Right lobe of liver (tissue), 6 donors: ENCODE measurements at regions not wholly inside any gene's neighbourhood (a gene's known extent, or its start where the extent isn't known, plus 50 kb on each side); places are given as distances from the start of the nearest gene placed in this dataset.

Experiments used
- ATAC-seq, 4 donors: fragments of 200-7000 bp; cut with Tn5 transposase; one replicate each; pipeline ENCODE4 v1.9.1; 2020; ENCODE audit warnings: mild to moderate bottlenecking in 4 of 4, moderate library complexity in 4 of 4
- DNase-seq, 3 donors: peaks; one replicate each; pipeline ENCODE4 v3.0.0-alpha.2; 2020
- H3K27ac ChIP-seq, 3 donors: fragments of 200-600 bp; one replicate each; pipeline ENCODE4 v1.8.0; 2022
- H3K27me3 ChIP-seq, 2 donors: fragments of 200-600 bp; one replicate each; pipeline ENCODE4 v1.8.0; 2022
- H3K36me3 ChIP-seq, 4 donors: fragments of 200-600 bp; sonication (generic) in 1 of 4; one replicate each; pipeline versions ENCODE4 v1.5.1 to v1.8.0; 2017 to 2022; ENCODE audit warnings: control low read depth in 1 of 4
- H3K4me1 ChIP-seq, 4 donors: fragments of 200-600 bp; sonication (generic) in 1 of 4; one replicate each; pipeline versions ENCODE4 v1.5.1 to v1.8.0; 2017 to 2022; ENCODE audit warnings: control low read depth in 1 of 4
- H3K4me3 ChIP-seq, 3 donors: fragments of 200-600 bp; one replicate each; pipeline ENCODE4 v1.8.0; 2022
- H3K9me3 ChIP-seq, 4 donors: fragments of 200-600 bp; sonication (generic) in 1 of 4; one replicate each; pipeline versions ENCODE4 v1.5.1 to v1.8.0; 2017 to 2022; ENCODE audit warnings: control low read depth in 1 of 4
- CTCF ChIP-seq, 4 donors: fragments of 200-600 bp in 3 of 4; fragments of 450-650 bp in 1 of 4; IDR thresholded peaks; one replicate each; pipeline versions ENCODE4 v1.5.1 to v1.8.0; 2016 to 2022; ENCODE audit warnings: antibody characterized with exemption in 4 of 4, mild to moderate bottlenecking in 2 of 4
- POLR2A ChIP-seq: fragments of 450-650 bp; IDR thresholded peaks from one replicate; pipeline ENCODE4 v1.6.1; 2017; ENCODE audit warnings: antibody characterized with exemption, mild to moderate bottlenecking
- WGBS: methylation state at CpG from one replicate; pipeline ENCODE4 v1.1.6; 2018; ENCODE audit warnings: low coverage, low lambda C conversion rate; ENCODE audit not compliant: insufficient coverage; ENCODE audit errors: missing lambda C conversion rate; 5-methylcytosine and 5-hydroxymethylcytosine counted together
- intact Hi-C, 2 donors: fragments of 100-400 bp; cut with DNase I; formaldehyde crosslinking; loops; one replicate each; pipeline versions ENCODE4 v1.11.2 to v1.14.1; 2022
- donor health status: DM: no; HTN: yes; CAD: no.
- donor health status: DM: no; HTN: no; CAD: no.
- donor health status: DM: no; HTN: no; CAD: no.
- donor health status: DM: no; HTN: yes; CAD: no.
- donor health status: DM: no; HTN: yes; CAD: no.

DNA sequence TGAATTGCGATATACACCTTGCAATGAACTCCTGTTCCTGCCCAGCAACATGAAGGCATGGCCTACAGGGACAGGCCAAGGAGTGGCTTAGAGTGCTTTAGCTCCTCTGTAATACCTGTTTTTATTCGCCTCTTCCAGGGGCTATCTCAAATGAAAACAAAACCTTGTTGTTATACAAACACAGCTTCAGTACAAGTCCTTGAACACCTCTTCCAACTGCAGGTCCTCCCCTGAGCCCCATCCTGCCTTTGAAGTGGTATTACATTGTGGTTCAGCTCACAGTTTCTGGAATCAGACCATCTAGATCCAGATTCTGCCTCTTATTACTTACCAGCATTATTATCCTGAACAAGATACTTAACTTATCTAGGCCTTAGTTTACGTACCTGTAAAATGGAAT lies 83.0 kb upstream of the HNRNPA3 start:
- no peaks in the 10 kb centered on the region for H3K4me1 ChIP-seq
- DNase-seq = no peak
- WGBS = 88% methylated on average over 1 of the region's 3 CpGs
- H3K9me3 ChIP-seq = no peaks in the 10 kb centered on the region
- no peaks in the 10 kb centered on the region for H3K27me3 ChIP-seq
- no peaks in the 10 kb centered on the region for H3K36me3 ChIP-seq
- intact Hi-C loops = no loop called here
- ATAC-seq = no peak
- no peak overlapping the region for H3K27ac ChIP-seq
- H3K4me3 ChIP-seq = no peak overlapping the region
- no peak for TF ChIP-seq CTCF (IDR thresholded peaks at IDR 0.05)
- TF ChIP-seq POLR2A = no peak

- no peak overlapping the region for H3K4me3 ChIP-seq
- intact Hi-C loops = no loop called here
- ATAC-seq (no peak), DNase-seq (no peak)
- H3K27ac ChIP-seq = no peak overlapping the region
- H3K9me3 ChIP-seq = no peaks in the 10 kb centered on the region
- no peak for TF ChIP-seq POLR2A
- TF ChIP-seq CTCF (IDR thresholded peaks at IDR 0.05) = no peak
- no peaks in the 10 kb centered on the region for H3K4me1 ChIP-seq
- no peaks in the 10 kb centered on the region for H3K27me3 ChIP-seq
- no peaks in the 10 kb centered on the region for H3K36me3 ChIP-seq
These were observed 80.7 kb upstream of the HNRNPA3 start for GRCh38 chr2:177131858-177132257.

DNA sequence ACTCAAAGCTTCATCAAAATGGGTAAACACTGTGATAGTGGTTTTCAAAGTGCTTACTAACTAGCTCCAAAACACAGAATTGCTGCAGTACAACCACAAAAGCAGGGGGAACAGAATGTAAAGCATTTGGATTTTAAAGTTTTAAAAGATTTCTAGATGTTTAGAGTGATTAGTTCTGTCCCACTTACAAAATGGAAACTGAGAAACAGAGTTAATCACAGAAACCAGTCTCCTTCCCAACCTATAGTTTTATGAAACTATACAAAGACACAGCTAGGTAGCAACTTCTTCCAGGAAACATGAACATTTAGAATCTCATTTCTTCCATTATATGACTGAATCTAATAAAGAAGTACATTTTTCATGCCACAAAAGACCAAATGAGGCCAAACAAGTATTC lies 73.8 kb upstream of the HNRNPA3 start:
- Histone ChIP-seq H3K4me1 (no peaks in the 10 kb centered on the region), H3K4me3 (no peak overlapping the region), H3K9me3 (no peaks in the 10 kb centered on the region), H3K27me3 (no peaks in the 10 kb centered on the region), H3K27ac (no peak overlapping the region), H3K36me3 (no peaks in the 10 kb centered on the region)
- no peak for ATAC-seq
- intact Hi-C loops = no loop called here
- TF ChIP-seq POLR2A (no peak), CTCF (IDR thresholded peaks at IDR 0.05) (no peak)
- no peak for DNase-seq

- WGBS = 54% methylated on average over 3 of the region's 3 CpGs
- no peaks in the 10 kb centered on the region for H3K27me3 ChIP-seq
- TF ChIP-seq CTCF (IDR thresholded peaks at IDR 0.05) = no peak
- no peak for TF ChIP-seq POLR2A
- no peak overlapping the region for H3K4me3 ChIP-seq
- no peaks in the 10 kb centered on the region for H3K36me3 ChIP-seq
- H3K4me1 ChIP-seq = no peaks in the 10 kb centered on the region
- intact Hi-C loops = no loop called here
- no peak for DNase-seq
- ATAC-seq = no peak
- H3K9me3 ChIP-seq = no peaks in the 10 kb centered on the region
- H3K27ac ChIP-seq = no peak overlapping the region
These were observed 70.7 kb upstream of the HNRNPA3 start for GRCh38 chr2:177141866-177142265.

DNA sequence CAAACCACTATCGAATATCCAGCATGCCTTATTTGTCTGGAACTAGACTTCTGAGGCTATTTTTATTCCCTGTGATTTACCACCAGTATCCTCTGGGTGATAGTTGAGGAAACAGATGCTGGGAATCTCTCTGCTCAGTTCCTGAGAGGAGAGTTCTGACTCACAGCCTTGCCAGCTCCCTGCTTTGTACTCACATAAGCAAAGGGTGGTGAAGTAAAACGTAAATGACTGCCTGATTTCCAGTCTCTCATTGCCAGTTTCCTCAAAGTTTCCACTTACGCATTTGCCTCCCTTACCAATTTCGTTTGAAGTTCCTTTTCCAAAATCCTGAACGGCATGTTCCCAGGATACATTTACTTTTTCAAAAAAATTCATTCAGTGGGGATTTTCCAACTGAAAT lies 69.2 kb upstream of the HNRNPA3 start:
- intact Hi-C loops = no loop called here
- no peak for TF ChIP-seq POLR2A
- no peak for TF ChIP-seq CTCF (IDR thresholded peaks at IDR 0.05)
- H3K4me1 ChIP-seq = peaks cover 0 to 1% (median 0%) of the 10 kb centered on the region in 4 donors
- ATAC-seq = peak; percentile 56 to 85 (median 69)
- 27% methylated on average over 5 of the region's 5 CpGs for WGBS
- H3K4me3 ChIP-seq = no peak overlapping the region
- no peak for DNase-seq
- H3K36me3 ChIP-seq = no peaks in the 10 kb centered on the region
- no peak overlapping the region for H3K27ac ChIP-seq
- H3K9me3 ChIP-seq = no peaks in the 10 kb centered on the region
- no peaks in the 10 kb centered on the region for H3K27me3 ChIP-seq
